Upper lobe of left lung (tissue), 6 donors: ENCODE measurements at regions not wholly inside any gene's neighbourhood (a gene's known extent, or its start where the extent isn't known, plus 50 kb on each side); places are given as distances from the start of the nearest gene placed in this dataset.

Source experiments
- ATAC-seq, 2 donors: fragments of 200-7000 bp; cut with Tn5 transposase; one replicate each; pipeline ENCODE4 v1.9.1; 2022; ENCODE audit warnings: mild to moderate bottlenecking in 2 of 2, moderate library complexity in 2 of 2; ENCODE audit not compliant: low FRiP score in 2 of 2
- DNase-seq, 2 donors: peaks; one replicate each; pipeline ENCODE4 v3.0.0-alpha.2; 2019 to 2020
- H3K27ac ChIP-seq, 4 donors: fragments of 200-600 bp; sonication (generic); one replicate each; pipeline ENCODE4 v1.5.1; 2016 to 2019
- H3K27me3 ChIP-seq, 4 donors: fragments of 200-600 bp; sonication (generic); one replicate each; pipeline ENCODE4 v1.5.1; 2017 to 2019
- H3K36me3 ChIP-seq, 4 donors: fragments of 200-600 bp; sonication (generic); one replicate each; pipeline ENCODE4 v1.5.1; 2016 to 2019
- H3K4me1 ChIP-seq, 4 donors: fragments of 200-600 bp; sonication (generic); one replicate each; pipeline ENCODE4 v1.5.1; 2018 to 2019
- H3K4me3 ChIP-seq, 4 donors: fragments of 200-600 bp; sonication (generic); one replicate each; pipeline ENCODE4 v1.5.1; 2017 to 2019; ENCODE audit warnings: mild to moderate bottlenecking in 2 of 4, moderate library complexity in 1 of 4
- H3K9me3 ChIP-seq, 4 donors: fragments of 200-600 bp; sonication (generic); one replicate each; pipeline ENCODE4 v1.5.1; 2018 to 2019
- CTCF ChIP-seq, 6 experiments: fragments of 450-650 bp in 4 of 6; fragments of 200-600 bp in 2 of 6; sonication (generic) in 2 of 6; IDR thresholded peaks; one replicate each; pipeline ENCODE4 v1.5.1; 2016 to 2019; ENCODE audit warnings: antibody characterized with exemption in 6 of 6
- EP300 ChIP-seq, 4 donors: sonication (generic); formaldehyde crosslinking; IDR thresholded peaks; one replicate each; pipeline ENCODE4 v1.5.1; 2017; ENCODE audit warnings: antibody characterized with exemption in 4 of 4, control low read depth in 2 of 4
- POLR2A ChIP-seq, 4 donors: fragments of 450-650 bp; IDR thresholded peaks; one replicate each; pipeline ENCODE4 v1.5.1; 2016 to 2017; ENCODE audit warnings: antibody characterized with exemption in 4 of 4, mild to moderate bottlenecking in 2 of 4
- POLR2AphosphoS5 ChIP-seq, 2 donors: sonication (generic); formaldehyde crosslinking; IDR thresholded peaks; one replicate each; pipeline ENCODE4 v1.5.1; 2017; ENCODE audit warnings: antibody characterized with exemption in 2 of 2
- WGBS, 2 donors: methylation state at CpG; one replicate each; pipeline ENCODE4 v1.1.5; 2017 to 2018; 5-methylcytosine and 5-hydroxymethylcytosine counted together
- donor health status: DM: no; HTN: no; CAD: no; lungs with moderate emphysema.
- donor health status: DM: no; HTN: yes; CAD: no; lungs with severe emphysema.

- no peak for TF ChIP-seq POLR2A (IDR thresholded peaks at IDR 0.05)
- TF ChIP-seq CTCF (IDR thresholded peaks at IDR 0.05): no peak
- TF ChIP-seq EP300 (IDR thresholded peaks at IDR 0.05): no peak
- TF ChIP-seq POLR2AphosphoS5 (IDR thresholded peaks at IDR 0.05): no peak
- WGBS, 2 donors: 98 to 100% methylated on average over 4 of the region's 4 CpGs
- H3K4me3 ChIP-seq: no peak overlapping the region
- no peak overlapping the region for H3K27ac ChIP-seq
- H3K9me3 ChIP-seq: no peaks in the 10 kb centered on the region
- DNase-seq (no peak), ATAC-seq (no peak)
- H3K4me1 ChIP-seq: peaks cover 17 to 37% (median 20%) of the 10 kb centered on the region in 4 donors
- no peaks in the 10 kb centered on the region for H3K27me3 ChIP-seq
- H3K36me3 ChIP-seq: no peaks in the 10 kb centered on the region
These were observed 126.6 kb downstream of the ZFP36L2 start for GRCh38 chr2:43099797-43100196.

DNA sequence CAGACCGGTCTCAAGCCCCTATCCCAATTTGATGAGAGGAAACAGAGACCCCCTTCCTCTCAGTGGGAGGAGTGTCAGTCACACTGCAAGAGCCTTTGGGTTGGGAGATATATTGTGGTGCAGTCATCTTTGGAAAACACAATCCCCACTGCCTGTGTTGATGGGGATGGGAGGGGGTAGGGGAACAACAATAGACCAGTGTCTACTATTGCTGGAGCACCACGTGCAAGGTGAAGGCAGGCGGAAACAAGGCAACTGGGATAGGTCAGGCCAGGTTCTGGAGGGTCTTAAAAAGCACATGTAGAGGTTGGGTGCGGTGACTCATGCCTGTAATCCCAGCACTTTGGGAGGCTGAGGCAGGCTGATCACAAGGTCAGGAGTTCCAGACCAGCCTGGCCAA is 127.9 kb downstream of the ZFP36L2 start:
- H3K27me3 ChIP-seq: no peaks in the 10 kb centered on the region
- H3K9me3 ChIP-seq: no peaks in the 10 kb centered on the region
- H3K4me3 ChIP-seq: no peak overlapping the region
- no peak for TF ChIP-seq POLR2AphosphoS5 (IDR thresholded peaks at IDR 0.05)
- TF ChIP-seq POLR2A (IDR thresholded peaks at IDR 0.05): no peak
- no peak for TF ChIP-seq CTCF (IDR thresholded peaks at IDR 0.05)
- TF ChIP-seq EP300 (IDR thresholded peaks at IDR 0.05): no peak
- no peak for DNase-seq
- WGBS, 2 donors: 93 to 97% methylated on average over 4 of the region's 4 CpGs
- H3K27ac ChIP-seq: peak overlapping the region in 2 of 4 donors; percentile 49 to 52
- ATAC-seq: no peak
- peaks cover 17 to 37% (median 18%) of the 10 kb centered on the region in 4 donors for H3K4me1 ChIP-seq
- no peaks in the 10 kb centered on the region for H3K36me3 ChIP-seq

GRCh38 chr2:43097644-43098408 is 128.6 kb downstream of the ZFP36L2 start:
- WGBS, 2 donors: 44 to 53% methylated on average over 7 of the region's 7 CpGs
- Histone ChIP-seq H3K4me1 (peaks cover 17 to 37% (median 18%) of the 10 kb centered on the region in 4 donors), H3K9me3 (no peaks in the 10 kb centered on the region), H3K27me3 (no peaks in the 10 kb centered on the region), H3K4me3 (no peak overlapping the region), H3K36me3 (no peaks in the 10 kb centered on the region), H3K27ac (peak overlapping the region in 3 of 4 donors; percentile 18 to 52 (median 49))
- DNase-seq (no peak), ATAC-seq (peak in 1 of 2 donors; percentile 62)
- TF ChIP-seq POLR2AphosphoS5 (IDR thresholded peaks at IDR 0.05): peak in 1 of 2 donors; percentile 17
- no peak for TF ChIP-seq POLR2A (IDR thresholded peaks at IDR 0.05)

DNA sequence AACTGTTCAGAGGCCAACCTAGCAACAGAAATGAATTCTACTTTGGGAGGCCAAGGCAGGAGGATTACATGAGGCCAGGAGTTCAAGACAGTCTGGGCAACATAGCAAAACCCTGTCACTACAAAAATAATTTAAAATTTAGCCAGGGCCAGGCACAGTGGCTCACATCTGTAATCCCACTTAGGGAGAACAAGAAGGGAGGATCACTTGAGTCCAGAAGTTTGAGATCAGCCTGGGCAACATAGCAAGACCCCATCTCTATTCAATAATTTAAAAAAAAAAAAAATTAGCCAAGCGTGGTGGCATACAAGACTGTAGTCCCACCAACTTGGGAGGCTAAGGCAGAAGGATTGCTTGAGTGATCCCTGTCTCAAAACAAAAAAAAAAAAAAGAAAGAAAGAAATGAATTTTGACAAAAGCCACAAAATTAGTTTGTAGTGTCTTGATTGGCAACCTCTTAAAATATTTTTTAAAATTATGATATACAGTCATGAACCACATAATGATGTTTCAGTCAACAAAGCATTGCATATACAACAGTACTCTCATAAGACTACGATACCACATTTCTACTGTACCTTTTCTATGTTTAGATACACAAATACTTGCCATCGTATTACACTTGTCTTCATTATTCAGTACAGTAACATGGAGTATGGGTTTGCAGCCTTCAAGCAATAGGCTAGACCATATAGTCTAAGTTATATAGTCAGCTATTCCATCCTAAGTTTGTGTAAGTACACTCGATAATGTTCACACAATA is 130.7 kb downstream of the ZFP36L2 start:
- Histone ChIP-seq H3K27me3 (no peaks in the 10 kb centered on the region), H3K4me3 (no peak overlapping the region), H3K36me3 (no peaks in the 10 kb centered on the region), H3K9me3 (no peaks in the 10 kb centered on the region), H3K27ac (no peak overlapping the region), H3K4me1 (peaks cover 4 to 19% (median 10%) of the 10 kb centered on the region in 4 donors)
- TF ChIP-seq EP300 (IDR thresholded peaks at IDR 0.05): no peak
- TF ChIP-seq CTCF (IDR thresholded peaks at IDR 0.05): no peak
- no peak for TF ChIP-seq POLR2AphosphoS5 (IDR thresholded peaks at IDR 0.05)
- no peak for TF ChIP-seq POLR2A (IDR thresholded peaks at IDR 0.05)
- 96 to 97% methylated on average over 4 of the region's 4 CpGs for WGBS, 2 donors
- ATAC-seq (no peak), DNase-seq (no peak)

- WGBS, 2 donors: 71 to 92% methylated on average over 2 of the region's 2 CpGs
These were observed 133.8 kb downstream of the ZFP36L2 start for GRCh38 chr2:43092520-43093179.

More at GRCh38 chr2:43092520-43093179, 133.8 kb downstream of the ZFP36L2 start:
- TF ChIP-seq POLR2AphosphoS5 (IDR thresholded peaks at IDR 0.05): no peak
- no peak for TF ChIP-seq CTCF (IDR thresholded peaks at IDR 0.05)
- TF ChIP-seq EP300 (IDR thresholded peaks at IDR 0.05): no peak
- no peak for TF ChIP-seq POLR2A (IDR thresholded peaks at IDR 0.05)
- ATAC-seq: no peak
- no peak for DNase-seq
- no peak overlapping the region for H3K27ac ChIP-seq
- no peaks in the 10 kb centered on the region for H3K9me3 ChIP-seq
- H3K36me3 ChIP-seq: no peaks in the 10 kb centered on the region
- peaks cover 0 to 20% (median 8%) of the 10 kb centered on the region in 4 donors for H3K4me1 ChIP-seq
- H3K4me3 ChIP-seq: no peak overlapping the region
- no peaks in the 10 kb centered on the region for H3K27me3 ChIP-seq
